A673 (cell line): ENCODE measurements at regions not wholly inside any gene's neighbourhood (a gene's known extent, or its start where the extent isn't known, plus 50 kb on each side); places are given as distances from the start of the nearest gene placed in this dataset.

Experiments used
- BruUV-seq: library from RNA; stranded (reverse); fragments of 400-500 nt; replicated peaks from 2 replicates; lab custom pipeline; 2021; lab: Mats Ljungman, UMichigan
- CTCF ChIA-PET: fragments of 300-600 bp; sonication (Branson Sonifier 250); formaldehyde crosslinking; loops from one replicate; lab custom pipeline; 2022; ENCODE audit warnings: antibody characterized with exemption; lab: Charles Lee
- POLR2A ChIA-PET: fragments of 300-600 bp; sonication (Branson Sonifier 250); formaldehyde crosslinking; loops from one replicate; lab custom pipeline; 2022; ENCODE audit warnings: antibody characterized with exemption; ENCODE audit not compliant: low non-redundant PET; lab: Charles Lee
- DNase-seq: peaks from one replicate; pipeline ENCODE4 v3.0.0-alpha.2; 2015; ENCODE audit warnings: low spot score
- H3K27ac ChIP-seq: fragments of 200-600 bp; sonication (generic); 2 replicates; pipeline ENCODE4 v1.5.1; 2016; ENCODE audit warnings: mixed run types, low read depth, mild to moderate bottlenecking, mixed read lengths, antibody characterized with exemption, low read length; ENCODE audit not compliant: poor library complexity, severe bottlenecking
- H3K27me3 ChIP-seq: fragments of 200-600 bp; sonication (generic); replicated peaks from 2 replicates; pipeline ENCODE4 v1.6.1; 2017; ENCODE audit warnings: mixed run types, low read depth, mild to moderate bottlenecking, mixed read lengths, antibody characterized with exemption, low read length; ENCODE audit not compliant: insufficient read depth, poor library complexity
- H3K36me3 ChIP-seq: fragments of 200-600 bp; sonication (generic); 2 replicates; pipeline ENCODE4 v1.6.1; 2016; ENCODE audit warnings: mixed run types, mild to moderate bottlenecking, mixed read lengths, antibody characterized with exemption, low read length; ENCODE audit not compliant: insufficient read depth, poor library complexity, severe bottlenecking
- H3K4me1 ChIP-seq: fragments of 200-600 bp; sonication (generic); 2 replicates; pipeline ENCODE4 v1.6.1; 2017; ENCODE audit warnings: mixed run types, mild to moderate bottlenecking, mixed read lengths, antibody characterized with exemption, low read length; ENCODE audit not compliant: insufficient read depth, poor library complexity, severe bottlenecking
- H3K4me3 ChIP-seq: fragments of 200-600 bp; sonication (generic); 2 replicates; pipeline ENCODE4 v1.5.1; 2016; ENCODE audit warnings: low read depth, mixed run types, mild to moderate bottlenecking, mixed read lengths, low read length; ENCODE audit not compliant: poor library complexity, severe bottlenecking
- H3K9me3 ChIP-seq: fragments of 200-600 bp; sonication (generic); 2 replicates; pipeline ENCODE4 v1.6.1; 2016; ENCODE audit warnings: mixed run types, low read depth, mild to moderate bottlenecking, mixed read lengths, antibody characterized with exemption, low read length; ENCODE audit not compliant: poor library complexity, severe bottlenecking
- EZH2 ChIP-seq: fragments of 200-600 bp; sonication (generic); IDR thresholded peaks from 2 replicates; pipeline ENCODE4 v1.6.1; 2017; ENCODE audit warnings: borderline replicate concordance, low read depth, mild to moderate bottlenecking, mixed read lengths, antibody characterized with exemption, low read length; ENCODE audit not compliant: poor library complexity, severe bottlenecking
- intact Hi-C: fragments of 100-400 bp; cut with micrococcal nuclease; formaldehyde crosslinking; loops from one replicate; pipeline ENCODE4 v1.10.0; 2022; ENCODE audit not compliant: unreplicated experiment
- TF ChIP-seq, protein P1 (sequence below): fragments of 300-800, 200-600 bp; sonication (generic); conservative IDR thresholded peaks from 2 replicates; pipeline ENCODE4 v1.5.1; 2017; ENCODE audit warnings: low read depth, mild to moderate bottlenecking, antibody characterized with exemption, low read length, moderate library complexity, mixed read lengths

GRCh38 chr18:42305869-42306593, 351.0 kb downstream of the PIK3C3 start:
- intact Hi-C loops: no loop called here
- no peaks in the 10 kb centered on the region for H3K27me3 ChIP-seq
- no TSS peak for BruUV-seq
- no peak overlapping the region for H3K4me3 ChIP-seq
- CTCF ChIA-PET: no interaction called here
- no peaks in the 10 kb centered on the region for H3K36me3 ChIP-seq
- H3K27ac ChIP-seq: no peak overlapping the region
- DNase-seq: peak; percentile 22
- peaks cover 15% of the 10 kb centered on the region for H3K4me1 ChIP-seq
- peaks cover 14% of the 10 kb centered on the region for H3K9me3 ChIP-seq
- TF ChIP-seq EZH2: no peak
- POLR2A ChIA-PET: interaction anchor here (0.5 to 0.6 kb wide), 2 partner anchors 193 to 238 kb away, joined by 3 to 5 read pairs; no protein-coding TSS in a partner anchor

GRCh38 chr18:42306594-42306980, 351.6 kb downstream of the PIK3C3 start:
- no peak for TF ChIP-seq EZH2
- TF ChIP-seq, protein P1, sequence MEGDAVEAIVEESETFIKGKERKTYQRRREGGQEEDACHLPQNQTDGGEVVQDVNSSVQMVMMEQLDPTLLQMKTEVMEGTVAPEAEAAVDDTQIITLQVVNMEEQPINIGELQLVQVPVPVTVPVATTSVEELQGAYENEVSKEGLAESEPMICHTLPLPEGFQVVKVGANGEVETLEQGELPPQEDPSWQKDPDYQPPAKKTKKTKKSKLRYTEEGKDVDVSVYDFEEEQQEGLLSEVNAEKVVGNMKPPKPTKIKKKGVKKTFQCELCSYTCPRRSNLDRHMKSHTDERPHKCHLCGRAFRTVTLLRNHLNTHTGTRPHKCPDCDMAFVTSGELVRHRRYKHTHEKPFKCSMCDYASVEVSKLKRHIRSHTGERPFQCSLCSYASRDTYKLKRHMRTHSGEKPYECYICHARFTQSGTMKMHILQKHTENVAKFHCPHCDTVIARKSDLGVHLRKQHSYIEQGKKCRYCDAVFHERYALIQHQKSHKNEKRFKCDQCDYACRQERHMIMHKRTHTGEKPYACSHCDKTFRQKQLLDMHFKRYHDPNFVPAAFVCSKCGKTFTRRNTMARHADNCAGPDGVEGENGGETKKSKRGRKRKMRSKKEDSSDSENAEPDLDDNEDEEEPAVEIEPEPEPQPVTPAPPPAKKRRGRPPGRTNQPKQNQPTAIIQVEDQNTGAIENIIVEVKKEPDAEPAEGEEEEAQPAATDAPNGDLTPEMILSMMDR: no peak
- Histone ChIP-seq H3K27ac (no peak overlapping the region), H3K27me3 (no peaks in the 10 kb centered on the region), H3K9me3 (peaks cover 14% of the 10 kb centered on the region), H3K36me3 (no peaks in the 10 kb centered on the region), H3K4me3 (no peak overlapping the region), H3K4me1 (peaks cover 20% of the 10 kb centered on the region)
- intact Hi-C loops: no loop called here
- no TSS peak for BruUV-seq
- CTCF ChIA-PET: no interaction called here
- no peak for DNase-seq
- POLR2A ChIA-PET: interaction anchor here (0.5 kb wide), 1 partner anchor 239 kb away, joined by 5 read pairs; no protein-coding TSS in a partner anchor

GRCh38 chr18:42310956-42311355, 355.9 kb downstream of the PIK3C3 start:
- POLR2A ChIA-PET: interaction anchor here (0.6 kb wide), 1 partner anchor 472 kb away, joined by 3 read pairs; no protein-coding TSS in a partner anchor
- no TSS peak for BruUV-seq
- no peaks in the 10 kb centered on the region for H3K36me3 ChIP-seq
- peaks cover 23% of the 10 kb centered on the region for H3K4me1 ChIP-seq
- H3K27me3 ChIP-seq: no peaks in the 10 kb centered on the region
- no peak overlapping the region for H3K4me3 ChIP-seq
- peak; percentile 94 for DNase-seq
- peaks cover 14% of the 10 kb centered on the region for H3K9me3 ChIP-seq
- TF ChIP-seq, protein P1: 0 out of 2 replicates have a peak, but pooled peaks have one; percentile 9
- no peak for TF ChIP-seq EZH2
- intact Hi-C loops: loop anchor here (5.0 kb wide), 1 partner anchor 34 kb away; no protein-coding TSS in a partner anchor
- peak overlapping the region; percentile 52 for H3K27ac ChIP-seq
- CTCF ChIA-PET: no interaction called here
